ENCODE measurements at regions not wholly inside any gene's neighbourhood (a gene's known extent, or its start where the extent isn't known, plus 50 kb on each side); places are given as distances from the start of the nearest gene placed in this dataset.

- Histone ChIP-seq H4K5ac (ENCODE audit: insufficient read length, low read depth, low read length) (no peak overlapping the region), H4K20me1 (replicated peaks in 1 of 2; ENCODE audit: control insufficient read depth in 1 of 2, insufficient read depth in 2 of 2, low read length in 2 of 2) (no peaks in the 10 kb centered on the region), H3K4me2 (ENCODE audit: insufficient read depth in 1 of 2, low read depth in 2 of 2, low read length in 2 of 2) (no peak overlapping the region), H2BK5ac (ENCODE audit: low read depth, low read length) (no peak overlapping the region), H2AK5ac (ENCODE audit: low read depth, low read length) (no peak overlapping the region), H3K9me3 (ENCODE audit: insufficient read depth in 2 of 2, low read depth in 1 of 2, low read length in 1 of 2) (no peaks in the 10 kb centered on the region), H2BK20ac (ENCODE audit: low read length) (no peak overlapping the region), H4K8ac (ENCODE audit: extremely low read depth, insufficient read depth, low read length) (no peak overlapping the region), H3K23me2 (ENCODE audit: low read depth, low read length) (no peaks in the 10 kb centered on the region), H3K4ac (replicated peaks; ENCODE audit: insufficient read length, low read depth, low read length) (no peak overlapping the region), H2BK15ac (ENCODE audit: low read length) (no peak overlapping the region), H3K79me1 (ENCODE audit: low read depth, low read length) (no peaks in the 10 kb centered on the region), H3K4me1 (replicated peaks in 1 of 4; ENCODE audit: control insufficient read depth in 3 of 4, insufficient read depth in 4 of 4, low read length in 3 of 4) (no peaks in the 10 kb centered on the region), H3K27ac (ENCODE audit: low read depth, low read length) (no peak overlapping the region), H2AFZ (ENCODE audit: low read length) (no peak overlapping the region), H3K23ac (ENCODE audit: insufficient read length) (no peak overlapping the region), H3K9ac (replicated peaks in 1 of 4; ENCODE audit: extremely low read depth in 1 of 4, low read depth in 3 of 4, low read length in 3 of 4) (no peak overlapping the region), H3K36me3 (ENCODE audit: control insufficient read depth in 2 of 4, insufficient read depth in 4 of 4, low read length in 3 of 4) (no peaks in the 10 kb centered on the region), H3K18ac (ENCODE audit: extremely low read depth, low read length) (no peak overlapping the region), H3K4me3 (ENCODE audit: extremely low read depth in 1 of 4, insufficient read depth in 2 of 4, low read depth in 3 of 4, low read length in 4 of 4) (no peak overlapping the region), H3K14ac (ENCODE audit: insufficient read length) (no peak overlapping the region), H4K91ac (replicated peaks; ENCODE audit: insufficient read length, low read length) (no peak overlapping the region), H3K56ac (replicated peaks; ENCODE audit: insufficient read length, low read depth, low read length) (no peak overlapping the region), H2BK120ac (replicated peaks; ENCODE audit: low read depth, low read length) (no peak overlapping the region), H2BK12ac (ENCODE audit: low read depth, low read length) (no peak overlapping the region), H3K79me2 (ENCODE audit: control insufficient read depth in 1 of 2, insufficient read depth in 2 of 2, low read length in 2 of 2) (no peaks in the 10 kb centered on the region), H3K27me3 (replicated peaks in 1 of 4; ENCODE audit: control insufficient read depth in 3 of 4, extremely low read depth in 1 of 4, insufficient read depth in 3 of 4, low read length in 3 of 4) (no peaks in the 10 kb centered on the region)
- POLR2A ChIA-PET (ENCODE audit: partially characterized antibody), result no interaction called here
- DNase-seq (ENCODE audit: low read depth in 1 of 2, low spot score in 2 of 2) (no peak), FAIRE-seq (no peak)
- WGBS, 2 experiments (ENCODE audit: extremely low coverage in 1 of 2, insufficient coverage in 1 of 2, insufficient read length in 1 of 2, insufficient replicate concordance in 2 of 2, low coverage in 1 of 2, low lambda C conversion rate in 2 of 2, missing lambda C conversion rate in 1 of 2), result 92% methylated on average over 3 of the region's 3 CpGs; no CpG with 5 or more reads in 1 of the 2 experiments
- CTCF ChIA-PET (ENCODE audit: partially characterized antibody), result no interaction called here
- TF ChIP-seq HDAC6 (IDR thresholded peaks at IDR 0.05; ENCODE audit: low read depth, low read length) (no peak), ASH2L (IDR thresholded peaks at IDR 0.05; ENCODE audit: low read length) (no peak), RFX5 (IDR thresholded peaks at IDR 0.05; ENCODE audit: borderline replicate concordance, low read depth, low read length) (no peak), RXRA (IDR thresholded peaks at IDR 0.05; ENCODE audit: insufficient read depth, low read depth, low read length) (no peak), MAFK (IDR thresholded peaks at IDR 0.05; ENCODE audit: low read depth, low read length) (no peak), CEBPB (IDR thresholded peaks at IDR 0.05; ENCODE audit: low read depth, low read length) (no peak), SAP30 (IDR thresholded peaks at IDR 0.05; ENCODE audit: insufficient read depth, insufficient replicate concordance, low read length) (no peak), SIRT6 (IDR thresholded peaks at IDR 0.05; ENCODE audit: low read length) (no peak), CHD1 (IDR thresholded peaks at IDR 0.05; ENCODE audit: low read depth, low read length) (no peak), RBBP5 (IDR thresholded peaks at IDR 0.05; ENCODE audit: borderline replicate concordance, low read depth, low read length) (no peak), TEAD4 (IDR thresholded peaks at IDR 0.05; ENCODE audit: low read depth, low read length) (no peak), CREB1 (IDR thresholded peaks at IDR 0.05) (no peak), KDM1A (IDR thresholded peaks at IDR 0.05; ENCODE audit: borderline replicate concordance, low read length) (no peak), EGR1 (IDR thresholded peaks at IDR 0.05; ENCODE audit: borderline replicate concordance, low read depth, low read length) (no peak), SIN3A (conservative IDR thresholded peaks at IDR 0.05 in 1 of 2, IDR thresholded peaks at IDR 0.05 in 1 of 2; ENCODE audit: low read depth in 1 of 2, low read length in 2 of 2) (no peak)
- TF ChIP-seq, protein P1, sequence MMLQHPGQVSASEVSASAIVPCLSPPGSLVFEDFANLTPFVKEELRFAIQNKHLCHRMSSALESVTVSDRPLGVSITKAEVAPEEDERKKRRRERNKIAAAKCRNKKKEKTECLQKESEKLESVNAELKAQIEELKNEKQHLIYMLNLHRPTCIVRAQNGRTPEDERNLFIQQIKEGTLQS (IDR thresholded peaks at IDR 0.05; ENCODE audit: insufficient read depth, low read depth, low read length), result no peak
Measured at GRCh38 chr4:10821826-10822225, 137.3 kb upstream of the CLNK start.

Measured in H1 (cell line).